ENCODE measurements at regions not wholly inside any gene's neighbourhood (a gene's known extent, or its start where the extent isn't known, plus 50 kb on each side); places are given as distances from the start of the nearest gene placed in this dataset.

GRCh38 chr4:10925996-10926395 is 241.4 kb upstream of the CLNK start:
- CTCF ChIA-PET, result no interaction called here

GRCh38 chr4:10924274-10924673 is 239.7 kb upstream of the CLNK start:
- TF ChIP-seq, protein P1, sequence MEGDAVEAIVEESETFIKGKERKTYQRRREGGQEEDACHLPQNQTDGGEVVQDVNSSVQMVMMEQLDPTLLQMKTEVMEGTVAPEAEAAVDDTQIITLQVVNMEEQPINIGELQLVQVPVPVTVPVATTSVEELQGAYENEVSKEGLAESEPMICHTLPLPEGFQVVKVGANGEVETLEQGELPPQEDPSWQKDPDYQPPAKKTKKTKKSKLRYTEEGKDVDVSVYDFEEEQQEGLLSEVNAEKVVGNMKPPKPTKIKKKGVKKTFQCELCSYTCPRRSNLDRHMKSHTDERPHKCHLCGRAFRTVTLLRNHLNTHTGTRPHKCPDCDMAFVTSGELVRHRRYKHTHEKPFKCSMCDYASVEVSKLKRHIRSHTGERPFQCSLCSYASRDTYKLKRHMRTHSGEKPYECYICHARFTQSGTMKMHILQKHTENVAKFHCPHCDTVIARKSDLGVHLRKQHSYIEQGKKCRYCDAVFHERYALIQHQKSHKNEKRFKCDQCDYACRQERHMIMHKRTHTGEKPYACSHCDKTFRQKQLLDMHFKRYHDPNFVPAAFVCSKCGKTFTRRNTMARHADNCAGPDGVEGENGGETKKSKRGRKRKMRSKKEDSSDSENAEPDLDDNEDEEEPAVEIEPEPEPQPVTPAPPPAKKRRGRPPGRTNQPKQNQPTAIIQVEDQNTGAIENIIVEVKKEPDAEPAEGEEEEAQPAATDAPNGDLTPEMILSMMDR (IDR thresholded peaks at IDR 0.05; ENCODE audit: insufficient read depth, low read length, missing control alignments), result no peak
- CTCF ChIA-PET, result no interaction called here
- DNase-seq (ENCODE audit: low read depth, low spot score), result no peak
- POLR2A ChIA-PET, result no interaction called here
- no peak overlapping the region for H3K4me3 ChIP-seq (ENCODE audit: low read depth, low read length)

More at GRCh38 chr4:10925996-10926395, 241.4 kb upstream of the CLNK start:
- no peak for DNase-seq (ENCODE audit: low read depth, low spot score)
- H3K4me3 ChIP-seq (ENCODE audit: low read depth, low read length), result no peak overlapping the region
- TF ChIP-seq, protein P1 (IDR thresholded peaks at IDR 0.05; ENCODE audit: insufficient read depth, low read length, missing control alignments), result no peak
- POLR2A ChIA-PET, result no interaction called here

DNA sequence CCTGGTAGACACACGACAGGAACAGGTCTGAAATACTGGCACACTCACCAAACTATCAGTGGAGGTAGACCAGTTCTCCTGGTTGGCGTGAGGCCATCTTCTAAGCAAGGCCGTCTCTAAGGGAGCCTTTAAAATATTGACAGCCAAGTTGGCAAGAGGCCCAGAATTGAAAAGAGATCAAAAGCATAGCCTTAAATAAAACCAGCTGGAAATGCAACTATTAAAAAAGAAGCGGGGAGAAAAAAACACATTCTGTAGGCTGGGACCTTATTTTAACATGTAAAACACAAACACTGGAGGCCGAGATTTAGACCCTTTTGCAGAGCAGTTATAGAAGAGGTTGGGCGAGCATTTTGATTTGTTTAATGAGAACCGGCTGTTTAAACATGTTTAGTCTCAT is 233.0 kb upstream of the CLNK start:
- no peak overlapping the region for H3K4me3 ChIP-seq (ENCODE audit: low read depth, low read length)
- no peak for DNase-seq (ENCODE audit: low read depth, low spot score)
- ChIA-PET CTCF (no interaction called here), POLR2A (no interaction called here)
- TF ChIP-seq, protein P1 (IDR thresholded peaks at IDR 0.05; ENCODE audit: insufficient read depth, low read length, missing control alignments), result no peak

- ChIA-PET POLR2A (no interaction called here), CTCF (no interaction called here)
- DNase-seq (ENCODE audit: low read depth, low spot score), result no peak
- no peak overlapping the region for H3K4me3 ChIP-seq (ENCODE audit: low read depth, low read length)
- TF ChIP-seq, protein P1 (IDR thresholded peaks at IDR 0.05; ENCODE audit: insufficient read depth, low read length, missing control alignments), result no peak
Measured at GRCh38 chr4:10898072-10898471, 213.5 kb upstream of the CLNK start.

DNA sequence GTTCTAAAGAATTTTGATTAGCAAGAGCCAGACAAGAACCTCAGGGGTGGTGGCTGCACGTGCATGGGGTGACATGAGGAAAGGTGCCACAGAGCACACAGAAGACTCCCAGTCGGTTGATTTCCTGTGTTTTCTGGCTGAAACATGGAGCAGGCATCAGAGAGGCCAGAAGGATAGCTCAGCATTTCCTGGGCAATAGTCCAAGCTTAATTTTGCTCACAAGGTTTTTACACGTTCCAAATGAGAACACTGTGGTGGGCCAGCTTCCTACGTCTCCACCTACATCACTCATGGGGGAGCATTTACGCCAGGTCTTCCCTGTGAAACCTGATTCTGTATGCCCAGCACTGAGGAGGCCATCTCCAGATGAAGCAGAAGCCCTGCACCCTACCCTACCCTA is 212.5 kb upstream of the CLNK start:
- TF ChIP-seq, protein P1 (IDR thresholded peaks at IDR 0.05; ENCODE audit: insufficient read depth, low read length, missing control alignments), result no peak
- no peak overlapping the region for H3K4me3 ChIP-seq (ENCODE audit: low read depth, low read length)
- POLR2A ChIA-PET, result no interaction called here
- DNase-seq (ENCODE audit: low read depth, low spot score), result no peak
- CTCF ChIA-PET, result no interaction called here

DNA sequence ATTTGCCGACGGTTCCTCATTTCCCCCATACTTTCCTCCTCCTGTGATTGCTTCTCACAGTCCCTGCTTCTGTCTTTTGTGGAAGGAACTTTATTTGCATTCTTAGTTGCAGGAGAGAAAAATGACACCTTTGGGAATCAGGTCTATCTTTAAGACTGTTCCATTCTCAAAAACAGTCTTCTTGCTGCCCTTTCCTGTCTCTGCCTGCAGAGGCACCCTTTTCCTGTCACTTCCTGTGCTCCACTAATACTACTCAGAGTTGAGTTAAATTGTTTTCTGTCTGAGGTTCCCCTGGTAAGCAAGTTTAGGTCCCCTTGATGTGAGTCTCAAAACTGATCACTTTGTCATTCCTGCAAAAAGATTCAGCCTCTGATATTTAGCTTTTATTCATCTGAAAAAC is 208.8 kb upstream of the CLNK start:
- no peak overlapping the region for H3K4me3 ChIP-seq (ENCODE audit: low read depth, low read length)
- no peak for DNase-seq (ENCODE audit: low read depth, low spot score)
- ChIA-PET CTCF (no interaction called here), POLR2A (no interaction called here)
- TF ChIP-seq, protein P1 (IDR thresholded peaks at IDR 0.05; ENCODE audit: insufficient read depth, low read length, missing control alignments), result peak; percentile 9

Measured in AG04449 (cell line).